GM19351 (cell line): ENCODE measurements at regions not wholly inside any gene's neighbourhood (a gene's known extent, or its start where the extent isn't known, plus 50 kb on each side); places are given as distances from the start of the nearest gene placed in this dataset.

Source experiments
- ATAC-seq: cut with Tn5 transposase; IDR thresholded peaks from one replicate; pipeline ENCODE4 v1.9.1; 2021; ENCODE audit warnings: mild to moderate bottlenecking, moderate library complexity; ENCODE audit not compliant: unreplicated experiment

DNA sequence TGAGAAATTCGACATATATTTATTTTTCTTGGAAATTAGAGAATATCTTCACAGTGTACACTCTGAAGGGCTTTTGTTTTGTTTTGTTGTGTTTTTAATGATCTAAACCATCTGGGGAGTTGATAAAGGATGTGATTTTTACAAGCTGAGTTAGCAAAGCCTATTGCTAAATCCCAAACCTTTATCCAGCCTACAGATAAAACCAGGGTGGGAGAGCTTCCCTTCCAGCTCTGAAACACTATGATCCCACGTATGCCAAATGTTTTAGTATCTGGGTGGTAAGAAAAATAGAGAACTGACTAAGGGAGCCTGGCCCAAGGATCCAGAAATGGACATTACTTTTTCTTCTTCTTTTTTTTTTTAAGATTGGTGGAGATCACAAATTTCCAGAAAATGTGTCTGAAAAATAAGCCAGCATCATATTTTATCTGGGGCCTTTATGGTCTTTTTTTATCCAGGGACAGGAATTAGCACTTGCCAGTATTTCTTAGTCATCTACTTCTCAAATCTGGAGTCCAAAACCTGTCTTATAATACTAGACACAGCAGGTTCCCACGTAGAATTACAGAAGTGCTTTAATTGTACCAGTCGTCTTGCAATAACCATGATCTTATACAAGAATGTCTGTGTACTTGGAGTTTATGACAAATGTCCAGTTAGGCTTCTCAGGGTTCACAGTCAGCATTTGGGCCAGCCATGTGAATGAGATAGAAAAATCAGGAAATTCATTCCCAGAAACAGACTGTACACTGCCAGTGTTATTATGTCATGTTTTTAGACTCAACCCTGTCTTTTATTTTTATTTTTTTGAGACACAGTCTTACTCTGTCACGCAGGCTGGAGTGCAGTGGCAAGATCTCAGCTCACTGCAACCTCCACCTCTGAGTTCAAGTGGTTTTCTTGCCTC, 290.8 kb upstream of the MPDZ start:
- no peak for ATAC-seq

DNA sequence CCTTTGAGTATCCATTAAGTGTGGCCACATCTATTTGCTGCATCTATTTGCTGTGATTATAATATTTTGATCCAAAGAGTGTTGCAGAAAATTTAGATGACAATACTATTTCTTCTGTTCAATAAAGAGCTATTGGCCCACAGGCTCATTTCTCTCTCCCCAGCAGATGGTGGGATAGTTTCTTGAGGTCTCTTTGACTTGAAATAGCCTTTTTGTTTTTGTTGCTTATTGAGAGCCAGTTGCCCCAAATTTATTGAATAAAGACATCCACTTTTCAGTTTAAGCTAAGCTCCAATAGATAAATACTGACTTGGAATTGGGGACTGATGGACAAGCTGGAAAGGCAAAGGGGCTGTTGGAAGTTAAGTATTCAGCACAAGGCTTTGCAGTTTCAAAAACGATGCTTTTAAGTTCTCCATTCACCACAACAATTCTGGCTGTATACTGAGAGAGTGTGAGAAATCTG, 290.1 kb upstream of the MPDZ start:
- no peak for ATAC-seq

DNA sequence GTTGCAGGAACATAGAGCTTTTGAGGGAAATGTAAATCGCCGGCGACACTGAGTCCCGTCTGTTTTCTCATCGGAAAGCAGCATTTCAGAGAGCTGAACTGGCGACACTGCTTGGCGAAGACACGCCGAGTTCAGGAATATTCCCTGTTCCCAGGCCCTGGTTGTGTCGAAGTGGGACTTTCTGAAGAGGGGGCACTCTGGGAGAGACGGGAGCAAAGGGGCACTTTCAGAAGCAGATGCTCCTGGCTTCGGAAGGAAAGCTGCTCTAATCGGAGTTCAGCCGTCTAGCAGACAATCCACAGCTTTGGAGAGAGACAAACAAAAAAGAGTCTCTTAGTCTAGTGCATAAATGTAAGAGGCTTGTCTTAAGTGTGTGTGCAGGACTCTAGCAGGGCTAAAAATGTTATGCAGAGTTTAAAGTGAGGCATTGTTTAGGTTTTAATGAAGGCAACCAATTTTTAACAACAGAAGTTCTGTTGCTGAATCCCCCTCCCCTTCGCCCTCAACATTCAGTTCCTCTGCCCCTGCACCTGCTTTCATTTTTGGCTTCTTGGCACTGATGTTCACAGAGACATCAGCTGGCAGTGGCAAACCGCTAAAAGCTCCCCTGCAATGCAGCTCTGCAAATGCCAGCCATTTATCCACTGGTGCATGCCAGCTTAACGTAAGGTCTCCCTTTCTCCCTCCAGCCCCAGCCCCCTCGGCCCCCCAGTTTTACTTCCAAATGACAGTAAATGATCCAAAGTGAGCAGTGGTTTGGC, 289.5 kb upstream of the MPDZ start:
- ATAC-seq = no peak

DNA sequence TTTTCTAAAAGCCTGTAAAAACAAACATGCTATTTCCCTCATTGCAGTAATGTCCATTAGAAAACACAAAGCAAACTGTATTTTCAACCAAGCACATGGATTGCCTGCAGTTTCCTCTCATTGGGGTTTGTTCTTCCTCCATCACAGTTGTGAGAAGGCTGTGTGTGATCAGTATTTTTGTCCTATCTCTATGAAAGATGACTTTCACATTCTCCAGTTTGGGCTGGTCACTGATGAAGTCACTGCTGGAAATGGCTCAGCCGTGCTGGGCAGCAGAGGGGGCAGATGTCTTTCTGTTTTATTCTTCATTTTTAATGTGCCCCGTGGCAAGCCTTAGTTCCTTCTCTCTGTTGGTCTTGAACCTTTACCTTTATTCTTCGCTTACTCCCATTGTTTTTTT, 288.9 kb upstream of the MPDZ start:
- no peak for ATAC-seq

DNA sequence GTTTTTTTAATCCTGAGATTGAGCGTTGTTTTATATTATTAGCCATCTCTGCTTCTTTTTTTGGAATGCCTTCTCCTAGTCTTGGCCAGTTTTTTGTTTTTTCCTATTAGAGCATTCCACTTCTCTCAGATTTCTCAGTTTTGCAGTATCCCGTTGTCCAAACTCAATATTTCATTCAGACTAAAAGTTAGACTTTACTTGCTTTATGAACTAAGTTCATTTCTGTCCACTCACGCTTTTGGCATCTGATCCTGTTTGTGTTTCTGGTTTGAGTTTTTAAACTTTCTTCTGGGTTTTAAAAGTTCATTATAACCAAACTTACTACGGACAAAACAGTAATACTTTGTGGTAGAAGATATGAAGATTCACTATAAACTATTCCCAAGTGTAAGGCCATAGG, 288.3 kb upstream of the MPDZ start:
- no peak for ATAC-seq

DNA sequence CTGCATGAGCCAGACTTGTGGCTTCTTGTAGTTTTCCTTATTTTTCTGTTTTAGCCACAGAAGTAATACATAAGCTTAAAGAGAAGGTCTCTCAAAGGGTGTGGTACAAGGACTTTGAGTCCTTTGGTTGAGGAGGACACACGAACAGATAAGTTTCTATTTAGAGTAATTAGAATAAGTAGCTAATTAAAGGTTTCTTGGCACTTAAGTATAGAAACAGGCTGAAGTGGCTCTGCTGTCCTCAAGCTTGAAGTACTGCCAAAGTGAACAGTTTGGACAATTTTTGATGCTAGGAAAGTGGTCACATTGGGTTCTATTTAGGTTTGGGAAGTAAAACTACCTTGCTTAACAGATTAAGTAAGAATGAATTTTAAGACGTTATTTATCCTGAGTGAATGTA, 278.3 kb upstream of the MPDZ start:
- ATAC-seq = no peak

DNA sequence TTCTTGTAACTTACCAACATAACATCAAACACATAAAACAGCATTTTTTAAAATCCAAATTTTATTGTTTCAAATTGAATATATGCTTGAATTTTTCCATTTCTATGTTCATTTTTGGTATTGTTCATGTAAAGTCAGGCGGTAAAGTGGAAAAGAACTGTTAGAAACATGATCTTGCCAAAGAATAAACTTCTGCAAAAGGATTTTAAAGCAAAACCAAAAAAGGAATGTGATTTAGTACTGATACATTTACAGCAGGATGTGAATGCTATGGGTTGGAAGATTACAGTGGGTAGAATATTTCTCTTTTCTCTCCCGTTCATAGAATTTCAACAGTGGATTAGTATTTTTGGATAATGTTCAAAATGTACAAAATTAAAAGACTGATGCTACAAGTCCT, 277.2 kb upstream of the MPDZ start:
- ATAC-seq = no peak

DNA sequence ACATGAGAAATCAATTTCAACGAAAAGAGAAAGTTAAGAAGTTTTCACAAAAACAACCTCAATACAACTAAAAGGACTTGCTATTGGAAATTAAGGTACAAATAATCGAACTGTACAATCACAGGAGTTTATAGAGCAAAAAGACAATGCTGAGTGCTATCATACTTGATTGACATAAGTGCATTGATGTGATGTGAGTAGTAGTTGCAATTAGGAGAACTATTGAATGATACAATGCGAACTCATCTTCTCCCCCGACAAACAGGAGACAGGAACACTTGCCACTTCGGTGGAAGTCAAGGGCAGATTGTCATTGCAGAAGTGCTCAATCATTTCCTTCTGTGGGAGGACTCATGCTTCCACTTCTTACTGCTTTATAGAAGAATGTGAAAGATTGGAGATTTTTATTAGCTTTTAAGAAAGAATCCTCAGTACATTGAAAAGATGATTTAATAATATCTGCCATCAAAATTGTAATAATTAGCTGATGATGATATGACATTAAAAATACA, 276.6 kb upstream of the MPDZ start:
- ATAC-seq = no peak

DNA sequence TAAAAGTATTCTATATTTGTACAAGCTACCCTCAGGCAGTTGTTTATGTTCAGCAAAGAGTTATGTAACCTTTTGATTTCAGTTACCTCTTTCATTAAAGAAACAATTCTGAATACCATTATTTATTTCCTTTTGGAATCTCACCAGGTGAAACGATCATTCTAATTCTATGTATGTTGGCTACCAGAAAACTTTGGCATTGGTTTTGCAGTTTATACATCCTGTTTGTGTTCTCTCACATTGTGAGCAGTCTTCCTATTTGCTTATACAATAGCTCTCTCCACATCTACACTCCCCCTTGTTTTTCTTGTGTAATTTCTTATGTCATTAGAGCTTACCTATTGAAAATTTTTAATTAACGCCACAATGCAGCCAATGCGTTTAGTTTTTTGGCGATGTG, 276.0 kb upstream of the MPDZ start:
- no peak for ATAC-seq

DNA sequence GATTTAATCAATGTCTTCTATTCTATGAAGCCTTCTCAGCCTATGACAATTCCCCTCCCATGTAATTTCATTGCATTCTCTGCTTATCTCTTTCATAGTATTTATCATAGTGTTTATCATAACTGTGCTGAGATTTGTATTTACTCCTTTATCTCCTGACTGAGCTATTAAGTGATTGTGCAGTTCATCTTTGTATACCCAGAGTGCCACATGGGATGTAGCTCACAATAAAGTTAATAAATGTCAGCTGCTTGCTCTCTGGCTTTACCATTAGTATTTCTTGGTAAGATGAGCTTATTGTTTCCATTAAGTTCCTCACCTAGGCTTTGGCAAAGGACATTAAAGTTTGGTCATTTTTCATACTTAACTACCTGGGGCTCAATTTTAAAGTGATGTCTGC, 275.1 kb upstream of the MPDZ start:
- no peak for ATAC-seq

DNA sequence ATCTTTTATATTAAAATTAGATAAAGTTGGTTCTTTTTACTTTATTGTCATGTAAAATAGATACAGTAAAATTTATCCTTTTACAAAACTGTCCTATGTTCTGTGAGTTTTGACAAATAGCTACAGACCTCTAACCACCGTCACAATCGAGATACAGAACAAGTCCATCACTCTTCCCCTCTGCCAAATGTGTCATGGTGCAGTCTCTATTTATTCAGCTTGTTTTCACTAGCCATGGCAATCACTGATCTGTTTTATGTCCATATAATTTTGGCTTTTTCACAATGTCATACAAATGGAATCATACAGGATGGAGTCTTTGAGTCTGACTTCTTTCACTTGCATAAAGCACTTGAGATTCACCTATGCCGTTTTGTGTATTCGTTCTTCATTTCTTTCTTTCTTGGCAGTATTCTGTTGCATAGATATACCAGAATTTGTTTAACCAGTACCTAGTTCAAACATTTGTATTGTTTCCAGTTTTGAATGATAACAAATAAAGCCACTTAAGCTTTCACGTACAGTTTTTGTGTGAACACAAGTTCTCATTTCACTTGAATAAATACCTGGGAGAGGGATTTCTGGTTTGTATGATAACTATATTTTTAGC, 273.2 kb upstream of the MPDZ start:
- no peak for ATAC-seq

DNA sequence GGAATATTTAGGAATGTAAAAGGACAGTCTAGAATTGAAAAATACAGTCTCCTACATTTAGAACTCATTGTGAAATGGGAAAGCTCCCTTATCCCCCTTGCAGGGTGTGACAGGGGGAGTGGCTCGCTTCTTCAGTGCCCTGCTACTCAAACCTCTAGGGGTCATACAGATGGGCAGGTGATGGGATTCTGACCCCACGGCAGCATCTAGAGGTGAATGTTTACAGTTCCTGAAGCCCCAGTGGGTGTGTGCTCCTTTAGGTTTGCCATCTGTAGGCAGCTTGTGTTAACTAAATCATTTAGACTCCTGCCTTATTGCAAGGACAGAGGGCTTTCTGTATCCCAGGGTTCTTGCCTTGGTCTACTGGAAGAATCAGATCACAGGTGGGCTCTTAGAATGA, 271.0 kb upstream of the MPDZ start:
- no peak for ATAC-seq

DNA sequence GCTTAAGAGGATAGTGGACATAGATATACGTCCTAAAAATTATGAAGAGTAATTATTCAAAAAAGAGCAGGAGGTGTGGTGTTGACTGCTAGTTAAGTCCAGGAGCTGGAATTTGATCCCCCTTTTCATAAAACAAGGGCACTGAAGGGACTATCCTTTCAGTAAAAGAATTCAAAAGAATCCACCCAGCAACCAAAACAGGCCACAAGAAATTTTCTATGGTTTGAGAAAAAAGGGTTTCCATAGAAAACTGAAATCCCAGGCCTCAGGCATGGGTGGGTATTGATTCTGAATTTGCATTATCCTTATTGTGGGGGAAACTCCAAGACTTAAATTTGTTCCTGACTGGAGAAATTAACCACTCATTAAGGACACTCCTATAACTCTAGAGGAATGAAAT, 269.0 kb upstream of the MPDZ start:
- ATAC-seq = no peak

DNA sequence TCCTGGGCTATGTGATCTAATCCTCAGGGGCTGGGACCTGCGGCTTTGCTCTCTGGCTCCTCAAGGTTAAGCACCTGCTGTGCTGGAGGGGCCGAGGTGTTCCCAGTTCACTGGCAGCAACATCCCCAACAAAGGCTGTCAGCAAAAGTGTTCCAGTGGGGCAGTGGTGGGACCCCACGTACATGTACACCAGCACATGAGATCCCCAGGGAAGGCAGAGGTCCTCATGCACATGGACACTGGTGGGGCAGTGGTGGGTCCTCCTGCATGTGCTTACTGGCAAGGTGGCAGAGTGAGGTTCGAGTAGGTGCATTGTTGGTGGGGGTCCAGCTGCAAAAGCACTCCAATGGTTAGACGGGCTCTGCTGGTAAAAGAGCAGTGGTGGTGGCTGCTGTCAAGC, 255.6 kb upstream of the MPDZ start:
- ATAC-seq = no peak

DNA sequence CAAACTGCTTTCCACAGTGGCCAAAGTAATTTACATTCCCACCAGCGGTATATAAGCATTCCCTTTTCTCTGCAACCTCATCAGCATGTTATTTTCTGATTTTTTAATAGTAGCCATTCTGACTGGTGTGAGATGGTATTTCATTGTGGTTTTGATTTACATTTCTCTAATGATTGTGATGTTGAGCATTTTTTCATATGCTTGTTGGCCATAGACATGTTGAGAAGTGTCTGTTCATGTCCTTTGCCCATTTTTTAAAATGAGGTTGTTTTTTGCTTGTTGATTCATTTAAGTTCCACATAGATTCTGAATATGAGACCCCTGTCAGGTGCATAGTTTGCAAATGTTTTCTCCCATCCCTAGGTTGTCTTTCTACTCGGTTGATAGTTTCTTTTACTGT, 254.5 kb upstream of the MPDZ start:
- no peak for ATAC-seq

DNA sequence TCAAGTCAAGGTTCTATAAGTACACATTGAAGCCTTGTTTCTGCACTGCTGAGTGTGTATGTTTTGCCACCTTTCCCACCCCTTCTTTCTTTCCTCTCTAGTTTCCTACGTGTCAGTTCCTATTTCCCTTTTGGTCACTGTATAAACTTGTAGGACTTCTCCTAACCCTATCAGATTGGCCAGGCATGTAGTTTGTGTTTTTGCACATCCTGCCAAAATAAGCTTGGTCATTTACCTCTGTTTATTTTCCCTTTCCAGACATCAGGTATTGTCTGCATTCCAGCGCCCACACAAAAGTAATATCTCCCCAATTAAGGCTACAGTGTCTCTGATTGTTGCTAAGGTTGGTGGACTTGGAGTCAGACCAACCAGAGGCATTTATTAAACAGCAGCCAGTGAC, 252.9 kb upstream of the MPDZ start:
- no peak for ATAC-seq

DNA sequence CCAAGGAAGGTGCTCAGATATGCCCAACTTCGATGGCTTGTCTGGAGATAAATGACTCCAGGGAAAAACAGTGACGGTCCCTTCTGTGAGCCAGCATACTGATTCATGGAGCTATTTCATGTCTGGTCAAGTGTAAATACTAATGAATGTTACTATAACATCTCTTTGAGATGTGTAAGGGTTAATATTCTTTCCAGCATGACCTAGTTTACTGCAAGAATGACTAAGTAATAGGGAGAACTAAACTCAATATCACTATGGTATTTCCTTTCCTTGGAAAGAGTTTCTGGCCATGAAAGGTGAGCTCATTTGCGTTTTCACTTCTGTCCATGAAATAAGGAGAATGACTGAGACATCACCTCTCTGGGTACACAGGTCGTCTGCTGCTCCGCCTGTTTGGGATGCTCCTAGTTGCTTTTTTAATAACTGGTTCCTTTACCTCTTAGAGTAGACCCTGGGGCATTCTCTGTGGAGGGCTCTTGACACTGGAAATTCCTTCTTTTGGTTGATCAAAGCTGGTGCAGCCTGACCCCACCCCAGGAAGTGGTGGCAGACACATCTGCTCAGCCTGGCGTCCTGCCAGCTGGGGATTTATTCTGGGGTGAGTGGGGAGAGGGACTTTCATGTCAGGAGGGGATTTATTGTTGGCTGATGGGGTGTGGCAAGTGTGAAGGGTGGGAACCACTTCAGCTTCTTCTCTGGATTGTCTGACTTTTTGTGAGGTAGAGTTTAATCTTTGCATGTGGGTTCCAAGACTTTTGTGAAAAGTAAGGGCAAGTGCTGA, 250.0 kb upstream of the MPDZ start:
- ATAC-seq = no peak

DNA sequence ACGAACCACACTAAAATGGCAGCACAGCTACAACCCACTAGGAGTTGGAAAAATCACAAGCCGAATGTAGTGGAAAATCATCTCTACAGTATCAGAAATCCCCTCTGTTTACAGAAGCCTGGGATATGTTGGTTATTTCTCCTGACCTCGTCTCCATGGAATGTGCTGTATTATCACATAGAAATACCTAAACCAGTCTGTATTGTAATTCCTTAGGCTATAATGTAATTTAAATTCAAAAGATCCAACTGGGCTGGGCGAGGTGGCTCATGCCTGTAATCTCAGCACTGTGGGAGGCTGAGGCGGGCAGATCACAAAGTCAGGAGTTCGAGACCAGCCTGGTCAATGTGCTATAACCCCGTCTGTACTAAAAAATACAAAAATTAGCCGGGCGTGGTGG, 244.8 kb upstream of the MPDZ start:
- ATAC-seq = no peak

DNA sequence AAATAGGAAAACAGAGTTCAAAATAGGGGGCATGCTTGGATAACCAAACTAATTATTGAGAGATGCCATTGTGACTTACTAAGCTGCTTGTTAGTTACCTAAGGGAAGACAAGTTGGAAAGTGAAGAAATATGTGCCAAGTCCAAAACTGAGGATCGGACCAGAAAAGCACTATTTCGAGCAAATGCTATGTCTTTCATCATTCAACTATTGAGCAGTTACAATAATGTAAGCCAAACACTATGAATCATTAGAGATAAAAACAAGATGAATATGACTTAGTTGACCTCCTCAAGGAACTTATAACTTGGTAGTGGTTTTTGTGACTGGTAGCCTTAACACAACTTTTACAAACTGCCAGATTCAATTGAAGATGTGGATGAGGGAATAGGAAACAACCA, 240.6 kb upstream of the MPDZ start:
- ATAC-seq = no peak

DNA sequence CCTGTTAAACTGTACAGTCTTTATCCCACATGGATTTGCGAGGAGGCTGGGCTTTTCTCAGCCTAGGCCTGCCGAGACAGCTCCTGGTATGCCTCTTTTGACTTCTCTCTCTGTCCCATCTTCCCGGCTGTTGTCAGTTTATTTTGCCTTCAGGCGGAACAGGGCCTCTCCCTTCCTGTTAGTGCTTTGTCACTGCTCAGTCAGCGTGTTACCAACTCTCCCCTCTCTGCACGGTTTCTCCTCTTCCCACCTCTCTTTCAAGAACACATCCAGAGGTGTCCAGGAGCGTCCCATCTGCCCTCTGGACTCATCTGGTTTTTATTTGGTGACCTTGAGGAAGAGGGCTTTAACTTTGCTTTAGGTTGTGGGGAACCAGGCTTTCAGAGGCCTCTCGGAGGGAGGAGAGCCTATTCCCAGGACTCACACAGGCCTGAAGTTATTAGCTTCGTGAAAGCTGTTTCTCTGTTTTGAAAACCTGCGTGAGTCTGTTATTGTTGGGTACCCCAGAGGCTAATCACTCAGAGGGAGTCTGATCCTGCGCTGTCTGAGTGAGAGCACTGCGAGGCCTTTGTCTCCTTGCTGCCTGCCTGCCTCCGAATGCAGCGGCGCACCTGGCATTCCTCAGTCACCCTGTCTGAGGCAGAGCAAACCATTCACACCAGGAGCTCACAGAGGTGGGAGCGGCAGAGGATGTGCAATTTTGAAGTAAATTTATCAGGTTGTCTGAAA, 234.4 kb upstream of the MPDZ start:
- ATAC-seq = no peak
